ENCODE measurements at regions not wholly inside any gene's neighbourhood (a gene's known extent, or its start where the extent isn't known, plus 50 kb on each side); places are given as distances from the start of the nearest gene placed in this dataset.

GRCh38 chr4:18914182-18914581, 892.6 kb upstream of the LCORL start:
- H3K4me1 ChIP-seq (ENCODE audit: insufficient read depth, low read length) = no peaks in the 10 kb centered on the region
- FAIRE-seq (no peak), ATAC-seq (no peak), DNase-seq (ENCODE audit: low spot score) (no peak)
- POLR2A ChIA-PET = no interaction called here
- H4K20me1 ChIP-seq (ENCODE audit: insufficient read depth, low read length) = no peaks in the 10 kb centered on the region
- CTCF ChIA-PET (ENCODE audit: low intra/inter-chr PET ratio, low total read pairs) = no interaction called here
- intact Hi-C loops (cut with micrococcal nuclease; ENCODE audit: unreplicated experiment) = no loop called here
- 0% methylated on average over 1 of the region's 1 CpG for WGBS (ENCODE audit: low lambda C conversion rate)
- peaks cover 85% of the 10 kb centered on the region for H3K9me3 ChIP-seq (ENCODE audit: low read length)
- H2AFZ ChIP-seq (ENCODE audit: low read length) = no peak overlapping the region
- H3K36me3 ChIP-seq (replicated peaks in 1 of 2; ENCODE audit: control insufficient read depth in 1 of 2, insufficient read depth in 2 of 2, low read length in 2 of 2) = no peaks in the 10 kb centered on the region
- no peak for TF ChIP-seq MTA1 (CRISPR knock-in tag; IDR thresholded peaks at IDR 0.05; ENCODE audit: borderline replicate concordance)
- no peak for TF ChIP-seq E2F1 (CRISPR knock-in tag; IDR thresholded peaks at IDR 0.05)
- TF ChIP-seq TEF (CRISPR knock-in tag; IDR thresholded peaks at IDR 0.05) = no peak
- TF ChIP-seq TBX3 (IDR thresholded peaks at IDR 0.05; ENCODE audit: borderline replicate concordance) = no peak
- no peak for TF ChIP-seq PRPF4 (IDR thresholded peaks at IDR 0.05; ENCODE audit: low read depth, low read length, poor library complexity, severe bottlenecking)
- no peak for TF ChIP-seq ATF4 (CRISPR knock-in tag; IDR thresholded peaks at IDR 0.05)
- no peak for TF ChIP-seq ZNF44 (CRISPR knock-in tag; IDR thresholded peaks at IDR 0.05)
- H3K4me2 ChIP-seq (ENCODE audit: low read depth, low read length) = no peak overlapping the region
- H3K4me3 ChIP-seq (replicated peaks in 1 of 3; ENCODE audit: insufficient read depth in 1 of 3, low read depth in 2 of 3, low read length in 3 of 3) = no peak overlapping the region
- H3K27ac ChIP-seq (ENCODE audit: extremely low read length, insufficient read depth, low read length) = no peak overlapping the region
- BruUV-seq (replicated peaks) = no TSS peak
- H3K9ac ChIP-seq (ENCODE audit: insufficient read depth, low read depth, low read length) = no peak overlapping the region
- in situ Hi-C loops (cut with HindIII; ENCODE audit: extremely low pct_ligation_motif_present, low pct_unique_long_range_greater_than_20kb) = no loop called here
- H3K27me3 ChIP-seq (ENCODE audit: control insufficient read depth in 1 of 2, insufficient read depth in 2 of 2, low read length in 2 of 2) = no peaks in the 10 kb centered on the region
- no peaks in the 10 kb centered on the region for H3K79me2 ChIP-seq (ENCODE audit: insufficient read depth, low read length)

Measured in HepG2 (cell line).